ENCODE measurements at regions not wholly inside any gene's neighbourhood (a gene's known extent, or its start where the extent isn't known, plus 50 kb on each side); places are given as distances from the start of the nearest gene placed in this dataset.
"Not testable (repeated sequence)": the region's sequence is repeated elsewhere in the genome, so short reads cannot be mapped to it uniquely, and the experiment has no call there.

- DNase-seq (ENCODE audit: low read depth, low spot score), result no peak
Measured at GRCh38 chr12:34223640-34224039, 201.3 kb downstream of the ALG10 start.

DNA sequence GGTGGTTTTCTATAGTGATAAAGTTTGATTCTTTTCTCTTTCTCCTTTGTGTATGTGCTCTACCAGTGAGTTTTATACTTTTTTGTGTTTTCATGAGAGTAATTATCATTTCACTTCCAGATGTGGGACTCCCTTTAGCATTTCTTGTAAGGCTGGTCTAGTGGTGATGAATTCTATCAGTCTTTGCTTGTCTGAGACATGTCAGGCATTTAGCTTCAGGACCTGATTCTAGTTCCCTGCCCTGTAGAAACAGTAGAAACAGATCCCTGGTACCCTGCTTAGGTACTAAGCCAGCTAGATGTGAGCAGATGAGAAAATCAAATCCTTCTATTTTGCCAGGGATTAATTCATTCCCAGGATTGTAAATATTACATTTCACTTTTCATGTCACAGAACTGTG, 203.7 kb downstream of the ALG10 start:
- not testable (repeated sequence) for DNase-seq (ENCODE audit: low read depth, low spot score)

DNA sequence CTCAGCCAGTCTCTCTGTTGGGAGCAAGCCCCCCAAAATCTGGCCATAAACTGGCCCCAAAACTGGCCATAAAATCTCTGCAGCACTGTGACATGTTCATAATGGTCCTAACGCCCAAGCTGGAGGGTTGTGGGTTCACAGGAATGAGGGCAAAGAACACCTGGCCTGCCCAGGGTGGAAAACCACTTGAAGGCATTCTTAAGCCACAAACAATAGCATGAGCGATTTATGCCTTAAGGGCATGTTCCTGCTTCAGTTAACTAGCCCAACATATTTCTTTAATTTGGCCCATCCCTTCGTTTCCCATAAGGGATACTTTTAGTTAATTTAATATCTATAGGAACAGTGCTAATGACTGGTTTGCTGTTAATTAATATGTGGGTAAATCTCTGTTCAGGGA, 205.8 kb downstream of the ALG10 start:
- peak; percentile 2 for DNase-seq (ENCODE audit: low read depth, low spot score)

- DNase-seq (ENCODE audit: low read depth, low spot score), result not testable (repeated sequence)
Measured at GRCh38 chr12:34229033-34229432, 206.7 kb downstream of the ALG10 start.

- DNase-seq (ENCODE audit: low read depth, low spot score), result no peak
Measured at GRCh38 chr12:34233618-34234017, 211.3 kb downstream of the ALG10 start.

- DNase-seq (ENCODE audit: low read depth, low spot score), result no peak
Measured at GRCh38 chr12:34236073-34236472, 213.8 kb downstream of the ALG10 start.

GRCh38 chr12:34244608-34245007, 222.3 kb downstream of the ALG10 start:
- DNase-seq (ENCODE audit: low read depth, low spot score), result no peak

DNA sequence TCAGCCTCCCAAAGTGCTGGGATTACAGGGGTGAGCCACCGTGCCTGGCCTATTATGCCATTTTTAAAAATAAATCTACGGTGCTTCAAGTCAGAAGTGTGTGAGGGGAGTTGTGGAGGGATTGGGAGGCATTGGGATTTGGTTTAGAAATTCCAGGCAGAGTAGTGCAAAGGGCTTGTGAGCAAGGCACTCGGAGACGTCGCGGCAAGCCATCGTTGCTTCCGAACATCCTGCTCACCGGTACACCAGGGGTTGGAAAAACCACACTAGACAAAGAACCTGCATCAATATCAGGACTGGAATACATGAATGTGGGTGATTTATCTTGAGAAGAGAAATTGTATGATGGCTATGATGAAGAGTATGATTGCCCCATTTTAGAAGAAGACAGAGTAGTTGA, 227.0 kb downstream of the ALG10 start:
- DNase-seq (ENCODE audit: low read depth, low spot score), result no peak

DNA sequence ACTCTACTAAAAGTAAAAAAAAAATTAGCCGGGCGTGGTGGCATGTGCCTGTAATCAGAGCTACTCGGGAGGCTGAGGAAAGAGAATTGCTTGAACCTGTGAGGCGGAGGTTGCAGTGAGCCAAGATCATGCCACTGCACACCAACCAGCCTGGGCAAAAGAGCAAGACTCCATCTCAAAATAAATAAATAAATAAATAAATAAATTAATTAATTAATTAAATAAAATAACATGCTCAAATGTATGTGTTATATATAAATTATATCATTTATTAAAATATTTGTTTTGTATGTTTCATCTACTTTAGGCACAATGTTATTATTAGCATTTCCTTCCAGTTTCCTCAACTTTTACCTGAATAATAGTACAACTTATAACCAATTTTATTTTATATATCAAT, 229.6 kb downstream of the ALG10 start:
- not testable (repeated sequence) for DNase-seq (ENCODE audit: low read depth, low spot score)

DNA sequence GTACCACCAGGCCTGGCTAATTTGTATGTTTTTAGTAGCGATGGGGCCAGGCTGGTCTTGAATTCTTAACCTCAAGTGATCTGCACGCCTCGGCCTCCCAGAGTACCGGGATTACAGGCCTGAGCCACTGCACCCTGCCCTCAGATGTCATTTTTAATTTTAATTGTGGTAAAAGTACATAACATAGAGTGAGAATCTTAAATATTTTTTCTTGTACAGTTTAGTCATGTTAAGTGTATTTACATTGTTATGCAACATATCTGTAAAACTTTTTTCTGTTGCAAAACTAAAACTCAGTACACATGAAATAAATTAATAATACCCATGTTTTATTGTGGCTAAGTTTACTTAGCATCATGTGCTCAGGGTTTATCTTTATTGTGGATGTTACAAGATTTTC, 231.4 kb downstream of the ALG10 start:
- DNase-seq (ENCODE audit: low read depth, low spot score), result no peak

- DNase-seq (ENCODE audit: low read depth, low spot score), result no peak
Measured at GRCh38 chr12:34257093-34257492, 234.8 kb downstream of the ALG10 start.

GRCh38 chr12:34262140-34262539, 239.8 kb downstream of the ALG10 start:
- DNase-seq (ENCODE audit: low read depth, low spot score), result not testable (repeated sequence)

DNA sequence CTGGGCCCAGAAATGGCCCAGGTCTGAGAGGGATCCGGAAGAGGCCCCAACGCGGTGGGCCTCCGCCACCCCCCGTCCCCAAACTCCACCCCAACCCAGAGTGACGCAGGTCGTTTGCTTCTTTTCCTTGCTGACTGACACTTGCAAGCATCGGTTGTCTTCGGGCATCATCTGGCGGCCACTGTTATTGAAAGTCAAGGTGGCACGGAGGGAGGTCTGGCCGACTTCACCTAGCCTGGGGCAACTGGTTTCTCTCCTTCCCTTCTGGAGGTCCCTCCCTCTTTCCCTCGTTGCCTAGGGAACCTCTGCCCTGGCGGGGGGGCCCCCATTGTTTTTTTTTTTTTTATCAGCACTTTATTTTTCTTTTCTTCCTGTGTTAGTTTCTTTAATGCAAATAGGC, 241.8 kb downstream of the ALG10 start:
- peak; percentile 14 for DNase-seq (ENCODE audit: low read depth, low spot score)

DNA sequence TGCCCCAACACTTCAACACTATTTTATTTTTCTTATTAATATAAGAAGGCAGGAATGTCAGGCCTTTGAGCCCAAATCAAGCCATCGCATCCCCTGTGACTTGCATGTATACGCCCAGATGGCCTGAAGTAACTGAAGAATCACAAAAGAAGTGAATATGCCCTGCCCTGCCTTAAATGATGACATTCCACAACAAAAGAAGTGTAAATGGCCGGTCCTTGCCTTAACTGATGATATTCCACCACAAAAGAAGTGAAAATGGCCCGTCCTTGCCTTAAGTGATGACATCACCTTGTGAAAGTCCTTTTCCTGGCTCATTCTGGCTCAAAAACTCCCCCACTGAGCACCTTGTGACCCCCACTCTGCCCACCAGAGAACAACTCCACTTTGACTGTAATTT, 251.4 kb downstream of the ALG10 start:
- DNase-seq (ENCODE audit: low read depth, low spot score), result peak; percentile 40

DNA sequence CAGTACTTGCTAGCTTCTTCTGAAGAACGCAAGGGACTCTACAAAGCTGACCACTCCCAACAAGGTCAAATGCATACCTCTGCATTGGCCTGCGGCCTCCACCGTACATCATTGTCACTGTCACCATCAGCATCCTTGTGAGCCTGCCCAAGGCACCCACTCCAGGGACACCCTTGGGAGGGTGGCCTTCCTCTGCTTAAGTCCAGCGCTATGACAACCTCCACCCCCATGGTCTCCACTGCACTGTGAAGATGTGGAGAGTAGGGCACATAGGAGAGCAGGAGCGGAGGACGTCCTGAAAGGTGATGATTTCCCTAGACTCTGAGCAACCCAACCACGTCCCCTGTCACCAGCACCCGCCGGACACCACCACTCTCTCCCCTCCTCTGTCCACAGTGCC, 252.8 kb downstream of the ALG10 start:
- no peak for DNase-seq (ENCODE audit: low read depth, low spot score)

DNA sequence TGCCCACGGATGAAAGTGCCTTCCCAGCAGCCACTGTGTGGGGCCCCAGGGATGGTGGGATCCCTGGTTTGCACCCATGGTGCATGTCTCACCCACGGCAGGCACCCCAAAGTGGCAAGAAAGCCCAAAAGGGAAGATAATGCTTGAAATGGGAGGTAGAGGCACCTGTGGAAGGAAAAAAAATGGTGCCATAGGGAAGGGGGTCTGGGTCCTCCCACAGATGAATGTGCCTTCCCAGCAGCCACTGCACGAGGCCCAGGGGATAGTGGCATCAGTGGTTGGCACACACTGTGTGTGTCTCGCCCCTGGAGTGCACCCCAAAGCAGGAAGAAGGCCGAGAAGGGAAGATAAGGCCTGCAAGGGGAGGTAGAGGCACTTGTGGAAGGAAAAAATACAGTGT, 264.2 kb downstream of the ALG10 start:
- no peak for DNase-seq (ENCODE audit: low read depth, low spot score)

DNA sequence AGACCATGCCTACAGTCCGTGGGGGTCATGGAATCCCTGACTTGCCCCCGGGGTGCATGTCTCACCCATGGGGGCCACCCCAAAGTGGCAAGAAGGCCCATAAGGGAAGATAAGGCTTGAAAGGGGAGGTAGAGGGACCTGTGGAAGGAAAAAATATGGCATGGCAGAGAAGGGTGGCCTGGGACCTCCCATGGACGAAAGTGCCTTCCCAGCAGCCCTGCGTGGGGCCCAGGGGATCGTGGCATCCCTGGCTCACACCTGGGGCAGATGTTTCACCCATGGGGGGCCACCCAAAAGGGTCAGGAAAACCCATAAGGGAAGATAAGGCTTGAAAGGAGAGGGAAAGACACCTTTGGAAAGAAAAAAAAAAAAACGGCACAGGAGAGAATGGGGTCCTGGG, 264.6 kb downstream of the ALG10 start:
- no peak for DNase-seq (ENCODE audit: low read depth, low spot score)

- no peak for DNase-seq (ENCODE audit: low read depth, low spot score)
Measured at GRCh38 chr12:34287437-34287836, 265.1 kb downstream of the ALG10 start.

- DNase-seq (ENCODE audit: low read depth, low spot score), result no peak
Measured at GRCh38 chr12:34287986-34288962, 266.0 kb downstream of the ALG10 start.

- DNase-seq (ENCODE audit: low read depth, low spot score), result no peak
Measured at GRCh38 chr12:34288963-34289345, 266.7 kb downstream of the ALG10 start.

DNA sequence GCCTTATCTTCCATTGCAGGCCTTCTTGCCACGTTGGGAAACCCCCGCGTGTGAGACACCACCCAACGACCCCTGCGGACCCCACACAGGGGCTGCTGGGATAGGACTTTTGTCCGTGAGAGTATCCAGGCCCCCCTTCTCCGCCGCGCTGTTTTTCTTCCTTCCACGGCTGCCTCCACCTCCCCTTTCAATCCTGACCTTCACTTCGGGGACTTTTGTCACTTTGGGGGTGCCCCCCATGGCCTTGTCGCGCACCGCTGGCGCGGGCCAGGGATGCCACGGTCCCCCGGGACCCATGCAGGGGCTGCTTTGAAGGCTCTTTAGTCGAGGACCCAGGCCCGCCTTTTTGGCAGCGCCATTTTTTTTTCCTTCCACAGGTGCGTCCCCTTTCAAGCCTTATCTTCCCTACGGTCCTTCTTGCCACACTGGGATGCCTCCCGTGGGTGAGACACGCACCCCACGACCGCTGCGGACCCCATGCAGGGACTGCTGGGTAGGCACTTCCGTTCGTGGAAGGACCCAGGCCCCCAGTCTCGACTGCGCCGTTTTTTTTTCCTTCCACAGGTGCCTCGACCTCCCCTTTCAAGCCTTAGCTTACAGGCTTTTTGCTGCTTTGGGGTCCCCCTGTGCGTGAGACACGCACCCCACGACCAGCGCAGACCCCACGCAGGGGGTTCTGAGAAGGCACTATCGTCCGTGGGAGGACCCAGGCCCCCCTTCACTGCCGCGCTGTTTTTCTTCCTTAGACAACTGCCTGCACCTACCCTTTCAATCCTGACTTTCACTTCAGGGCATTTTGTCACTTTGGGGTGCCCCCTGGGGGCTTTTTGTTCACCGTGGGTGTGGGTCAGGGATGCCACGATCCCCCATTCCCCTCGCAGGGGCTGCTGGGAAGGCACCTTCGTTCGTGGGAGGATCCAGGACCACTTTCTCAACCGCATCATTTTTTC, 267.4 kb downstream of the ALG10 start:
- DNase-seq (ENCODE audit: low read depth, low spot score), result no peak

- DNase-seq (ENCODE audit: low read depth, low spot score), result no peak
Measured at GRCh38 chr12:34290381-34290995, 268.2 kb downstream of the ALG10 start.

All from ELF-1 (cell line).